ENCODE measurements at regions not wholly inside any gene's neighbourhood (a gene's known extent, or its start where the extent isn't known, plus 50 kb on each side); places are given as distances from the start of the nearest gene placed in this dataset.

DNA sequence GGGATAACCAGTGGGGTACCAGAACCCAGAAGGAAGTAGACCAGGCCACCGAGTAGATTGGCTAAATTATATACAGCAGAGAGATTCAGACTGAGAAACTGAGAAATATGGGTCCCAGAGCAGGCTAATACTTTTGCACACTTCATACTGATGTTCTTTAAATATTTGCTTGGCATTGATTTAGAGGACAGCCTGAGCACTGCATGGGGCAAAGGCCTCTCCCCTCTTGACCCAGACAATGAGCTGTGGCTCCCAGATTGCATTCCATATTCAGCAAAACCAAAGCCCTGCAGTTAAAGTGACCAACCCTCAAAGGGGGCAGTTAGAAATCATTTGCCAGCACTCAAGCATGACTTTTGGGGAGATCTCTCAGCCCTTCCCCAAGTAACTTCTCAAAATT is 279.2 kb downstream of the SUDS3 start:
- H3K27me3 ChIP-seq: no peaks in the 10 kb centered on the region
- TF ChIP-seq, protein P1, sequence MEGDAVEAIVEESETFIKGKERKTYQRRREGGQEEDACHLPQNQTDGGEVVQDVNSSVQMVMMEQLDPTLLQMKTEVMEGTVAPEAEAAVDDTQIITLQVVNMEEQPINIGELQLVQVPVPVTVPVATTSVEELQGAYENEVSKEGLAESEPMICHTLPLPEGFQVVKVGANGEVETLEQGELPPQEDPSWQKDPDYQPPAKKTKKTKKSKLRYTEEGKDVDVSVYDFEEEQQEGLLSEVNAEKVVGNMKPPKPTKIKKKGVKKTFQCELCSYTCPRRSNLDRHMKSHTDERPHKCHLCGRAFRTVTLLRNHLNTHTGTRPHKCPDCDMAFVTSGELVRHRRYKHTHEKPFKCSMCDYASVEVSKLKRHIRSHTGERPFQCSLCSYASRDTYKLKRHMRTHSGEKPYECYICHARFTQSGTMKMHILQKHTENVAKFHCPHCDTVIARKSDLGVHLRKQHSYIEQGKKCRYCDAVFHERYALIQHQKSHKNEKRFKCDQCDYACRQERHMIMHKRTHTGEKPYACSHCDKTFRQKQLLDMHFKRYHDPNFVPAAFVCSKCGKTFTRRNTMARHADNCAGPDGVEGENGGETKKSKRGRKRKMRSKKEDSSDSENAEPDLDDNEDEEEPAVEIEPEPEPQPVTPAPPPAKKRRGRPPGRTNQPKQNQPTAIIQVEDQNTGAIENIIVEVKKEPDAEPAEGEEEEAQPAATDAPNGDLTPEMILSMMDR (IDR thresholded peaks at IDR 0.05): no peak
- H3K9me3 ChIP-seq: no peaks in the 10 kb centered on the region
- no peak overlapping the region for H3K27ac ChIP-seq
- no peak for DNase-seq
- no peaks in the 10 kb centered on the region for H3K4me1 ChIP-seq
- no peaks in the 10 kb centered on the region for H3K36me3 ChIP-seq
- H3K4me3 ChIP-seq: no peak overlapping the region
- intact Hi-C loops (cut with DNase I; ENCODE audit: low total_unique reads): no loop called here

DNA sequence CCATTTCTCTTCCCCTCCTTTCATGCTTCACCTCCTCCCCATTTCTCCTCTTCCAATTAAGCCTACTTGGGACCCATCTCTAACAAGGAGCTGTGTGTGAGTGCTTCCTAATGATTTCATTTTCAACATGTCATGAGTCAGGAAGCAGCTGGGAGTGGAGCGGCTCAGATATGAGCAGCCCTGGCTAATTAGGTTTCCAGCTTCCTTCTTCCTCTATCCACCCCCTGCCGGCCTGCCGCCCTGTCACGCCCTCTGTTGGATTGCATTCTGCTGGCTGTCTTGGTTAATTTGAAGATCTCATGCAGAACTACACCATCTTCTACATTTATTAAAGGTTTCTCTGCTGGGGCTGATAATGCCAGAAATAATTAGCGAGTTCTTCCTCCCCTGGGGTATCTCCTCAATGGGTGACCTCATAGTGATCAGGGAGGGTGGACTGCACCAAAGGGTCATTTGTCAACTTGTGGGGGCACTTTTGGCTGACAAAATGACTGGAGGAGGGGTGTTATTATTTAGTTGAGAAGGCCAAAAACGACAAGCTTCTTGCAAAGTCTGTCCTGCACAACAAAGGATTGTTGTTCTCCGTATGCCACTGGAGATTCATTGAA is 300.9 kb upstream of the SRRM4 start:
- Histone ChIP-seq H3K27ac (no peak overlapping the region), H3K4me3 (no peak overlapping the region), H3K36me3 (no peaks in the 10 kb centered on the region), H3K27me3 (no peaks in the 10 kb centered on the region), H3K4me1 (no peaks in the 10 kb centered on the region), H3K9me3 (peaks cover 0 to 2% (median 0%) of the 10 kb centered on the region in 3 donors)
- DNase-seq: no peak
- intact Hi-C loops (cut with DNase I; ENCODE audit: low total_unique reads): no loop called here
- TF ChIP-seq, protein P1 (IDR thresholded peaks at IDR 0.05): no peak

DNA sequence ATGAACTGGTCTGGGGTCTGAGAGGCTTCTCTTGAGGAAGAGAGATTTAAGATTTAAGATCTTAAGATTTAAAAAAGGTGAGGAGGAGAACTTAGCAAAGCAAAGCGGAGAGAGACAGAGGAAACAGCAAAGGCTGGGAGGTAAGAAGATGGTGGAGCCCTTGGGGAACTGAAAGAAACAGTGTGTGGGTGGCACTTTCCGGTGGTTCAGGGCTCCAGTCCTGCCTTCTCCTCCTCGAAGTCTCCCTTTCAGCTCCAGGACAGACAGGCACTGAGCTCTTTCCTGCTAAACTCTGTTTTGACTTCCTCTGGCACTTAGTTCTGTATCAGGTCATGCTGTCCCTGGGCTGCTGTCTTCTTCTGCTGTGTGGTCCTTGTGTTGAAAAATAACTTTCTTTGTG is 298.7 kb upstream of the SRRM4 start:
- no peak overlapping the region for H3K27ac ChIP-seq
- no peaks in the 10 kb centered on the region for H3K4me1 ChIP-seq
- H3K4me3 ChIP-seq: no peak overlapping the region
- H3K36me3 ChIP-seq: no peaks in the 10 kb centered on the region
- DNase-seq: no peak
- no peaks in the 10 kb centered on the region for H3K9me3 ChIP-seq
- intact Hi-C loops (cut with DNase I; ENCODE audit: low total_unique reads): no loop called here
- no peaks in the 10 kb centered on the region for H3K27me3 ChIP-seq
- TF ChIP-seq, protein P1 (IDR thresholded peaks at IDR 0.05): no peak

DNA sequence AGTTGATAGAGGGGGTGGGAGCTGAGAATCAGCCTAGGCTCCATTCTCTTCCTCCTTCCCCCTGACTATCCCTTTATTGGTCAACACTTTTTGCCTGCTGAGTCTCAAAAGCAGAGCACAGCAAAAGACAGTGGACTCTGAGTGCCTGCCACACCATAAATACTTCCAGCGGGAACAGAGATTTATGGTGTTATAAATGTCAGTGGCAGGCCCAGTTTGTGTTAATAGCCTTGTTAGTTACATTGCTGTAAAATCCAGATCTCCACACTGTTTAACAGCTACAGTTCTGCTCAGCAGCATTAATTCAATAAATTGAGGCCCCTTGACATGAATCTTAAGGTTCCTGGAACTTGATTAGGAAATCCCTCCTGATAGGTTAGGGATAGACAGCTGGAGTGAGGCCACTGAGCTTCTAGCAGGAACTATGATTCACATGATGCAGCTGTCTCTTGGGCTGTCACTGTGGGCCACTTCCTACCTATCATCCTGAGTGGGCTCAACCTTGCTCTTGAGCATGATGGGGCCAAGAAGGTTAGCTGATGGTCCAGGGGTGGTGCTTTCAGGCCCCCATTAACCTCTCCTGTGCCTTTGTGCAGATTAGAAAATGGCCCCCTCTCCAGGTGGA is 295.2 kb upstream of the SRRM4 start:
- H3K4me1 ChIP-seq: no peaks in the 10 kb centered on the region
- no peak overlapping the region for H3K4me3 ChIP-seq
- no peaks in the 10 kb centered on the region for H3K27me3 ChIP-seq
- H3K9me3 ChIP-seq: no peaks in the 10 kb centered on the region
- no peaks in the 10 kb centered on the region for H3K36me3 ChIP-seq
- no peak for DNase-seq
- no peak overlapping the region for H3K27ac ChIP-seq
- TF ChIP-seq, protein P1 (IDR thresholded peaks at IDR 0.05): no peak
- intact Hi-C loops (cut with DNase I; ENCODE audit: low total_unique reads): no loop called here

DNA sequence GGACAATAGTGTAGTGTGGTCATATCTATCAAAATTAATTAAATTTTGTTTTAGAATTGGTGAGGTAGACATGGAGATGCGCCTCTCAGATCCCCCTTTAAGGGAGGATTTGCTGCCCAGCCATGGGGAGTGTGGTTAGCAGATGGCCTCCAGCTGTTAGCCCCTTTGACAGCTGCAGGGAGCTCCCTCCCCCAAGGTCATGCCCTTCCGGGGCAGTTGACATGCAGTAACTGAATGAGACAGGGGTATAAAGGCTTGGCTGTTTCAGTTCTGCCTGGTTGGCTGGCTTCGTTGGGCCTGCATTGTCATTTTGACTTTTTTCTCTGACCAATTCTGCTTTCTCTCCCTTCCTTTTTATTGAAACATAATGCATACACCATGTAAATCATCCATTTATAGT is 291.5 kb upstream of the SRRM4 start:
- intact Hi-C loops (cut with DNase I; ENCODE audit: low total_unique reads): no loop called here
- TF ChIP-seq, protein P1 (IDR thresholded peaks at IDR 0.05): no peak
- no peak for DNase-seq
- H3K27ac ChIP-seq: no peak overlapping the region
- no peaks in the 10 kb centered on the region for H3K27me3 ChIP-seq
- H3K4me1 ChIP-seq: no peaks in the 10 kb centered on the region
- no peaks in the 10 kb centered on the region for H3K36me3 ChIP-seq
- no peaks in the 10 kb centered on the region for H3K9me3 ChIP-seq
- H3K4me3 ChIP-seq: no peak overlapping the region

All from tibial artery (tissue), 4 donors.